ENCODE measurements at regions not wholly inside any gene's neighbourhood (a gene's known extent, or its start where the extent isn't known, plus 50 kb on each side); places are given as distances from the start of the nearest gene placed in this dataset.
"Not testable (repeated sequence)": the region's sequence is repeated elsewhere in the genome, so short reads cannot be mapped to it uniquely, and the experiment has no call there.

DNA sequence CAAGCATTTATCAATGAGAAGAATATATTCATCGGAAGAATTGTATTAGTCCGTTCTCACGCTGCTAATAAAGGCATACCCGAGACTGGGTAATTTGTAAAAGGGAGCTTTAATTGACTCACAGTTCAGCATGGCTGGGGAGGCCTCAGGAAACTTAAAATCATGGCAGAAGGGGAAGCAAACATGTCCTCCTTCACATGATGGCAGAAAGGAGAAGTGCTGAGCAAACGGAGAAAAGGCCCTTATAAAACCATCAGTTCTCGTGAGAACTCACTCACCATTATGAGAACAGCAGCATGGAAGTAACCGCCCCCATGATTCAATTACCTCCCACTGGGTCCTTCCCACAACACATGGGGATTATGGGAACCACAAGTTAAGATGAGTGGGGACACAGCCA lies 1688.2 kb downstream of the SPATA31A7 start:
- not testable (repeated sequence) for DNase-seq

DNA sequence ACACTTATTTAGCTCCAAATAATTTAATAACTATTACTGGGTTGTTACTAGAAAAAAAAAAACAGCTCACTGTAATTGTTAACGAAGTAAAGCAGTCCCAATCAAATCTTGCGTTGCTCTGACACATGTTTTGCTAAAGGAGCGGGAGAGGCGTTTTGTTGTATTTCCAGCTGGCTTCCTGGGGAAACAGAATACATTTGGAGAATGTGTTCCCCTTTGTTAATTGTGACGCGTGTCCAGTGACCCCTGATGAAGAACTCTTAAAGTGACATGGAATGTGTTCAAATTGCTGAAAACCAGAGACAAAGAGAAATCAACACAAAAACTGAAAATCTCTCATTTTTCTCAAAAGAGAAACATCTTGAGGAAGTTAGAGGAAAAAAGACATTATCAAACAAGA lies 1690.6 kb downstream of the SPATA31A7 start:
- DNase-seq = not testable (repeated sequence)

DNA sequence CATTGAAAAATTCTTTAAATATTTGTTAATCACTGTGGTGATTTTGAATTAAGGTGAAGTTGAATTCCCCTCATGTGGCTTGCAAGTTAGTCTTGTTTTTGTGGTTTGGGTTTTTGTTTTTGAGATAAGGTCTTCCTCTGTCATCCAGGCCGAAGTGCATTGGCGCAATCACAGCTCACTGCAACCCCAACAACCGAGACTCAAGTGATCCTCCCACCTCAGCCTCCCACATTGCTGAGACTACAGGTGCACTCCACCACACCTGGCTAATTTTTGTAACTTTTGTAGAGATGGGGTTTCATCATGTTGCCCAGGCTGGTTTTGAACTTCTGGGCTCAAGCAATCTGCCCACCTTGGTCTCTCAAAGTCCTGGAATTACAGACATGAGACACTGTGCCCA lies 1691.1 kb downstream of the SPATA31A7 start:
- not testable (repeated sequence) for DNase-seq

DNA sequence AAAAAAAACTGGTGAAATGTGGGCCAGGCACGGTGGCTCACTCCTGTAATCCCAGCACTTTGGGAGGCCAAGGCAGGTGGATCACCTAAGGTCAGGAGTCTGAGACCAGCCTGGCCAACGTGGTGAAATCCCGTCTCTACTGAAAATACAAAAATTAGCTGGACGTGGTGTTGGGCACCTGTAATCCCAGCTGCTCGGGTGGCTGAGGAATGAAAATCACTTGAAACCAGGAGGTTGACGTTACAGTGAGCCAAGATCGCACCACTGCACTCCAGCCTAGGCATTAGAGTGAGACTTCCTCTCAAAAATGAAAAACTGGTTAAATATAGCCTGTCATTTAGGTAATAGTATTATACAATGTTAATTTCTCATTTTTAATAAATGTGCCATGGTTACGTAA lies 1692.0 kb downstream of the SPATA31A7 start:
- DNase-seq = not testable (repeated sequence)

DNA sequence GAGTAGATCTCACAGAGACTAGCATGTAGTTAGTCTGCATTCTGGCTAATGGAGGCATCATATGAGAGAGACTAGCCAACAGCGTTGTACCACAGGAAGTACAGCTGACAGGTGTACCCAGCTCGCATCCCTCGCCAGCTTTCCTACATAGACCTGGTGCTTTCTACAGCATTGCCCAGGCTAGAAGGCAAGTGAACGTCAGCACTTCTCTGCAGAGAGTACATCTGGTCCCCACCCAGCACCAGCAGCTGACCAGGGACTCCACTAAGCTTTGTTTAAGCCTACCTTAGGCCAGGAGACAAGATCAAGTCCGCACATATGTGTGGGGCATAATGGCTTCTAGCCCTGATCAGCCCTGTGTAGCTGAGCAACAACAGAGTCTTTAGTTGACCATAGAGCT lies 1692.9 kb downstream of the SPATA31A7 start:
- not testable (repeated sequence) for DNase-seq

DNA sequence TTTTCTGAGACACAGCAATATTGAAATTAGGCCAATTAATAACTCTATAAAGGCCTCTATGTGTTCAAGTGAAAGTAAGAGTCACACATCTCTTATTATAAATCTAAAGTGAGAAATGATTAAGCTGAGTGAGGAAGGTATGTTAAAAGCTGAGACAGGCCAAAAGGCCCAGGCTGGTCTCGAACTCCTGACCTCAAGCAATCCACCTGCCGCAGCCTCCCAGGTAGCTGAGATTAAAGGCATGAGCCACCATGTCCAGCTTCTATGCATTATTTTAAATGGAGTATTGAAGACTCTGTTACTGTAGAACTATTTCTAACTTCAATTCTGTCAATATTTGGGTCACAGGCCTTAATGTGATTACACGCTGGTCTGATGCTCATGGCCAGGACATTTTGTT lies 1706.9 kb downstream of the SPATA31A7 start:
- DNase-seq = not testable (repeated sequence)

DNA sequence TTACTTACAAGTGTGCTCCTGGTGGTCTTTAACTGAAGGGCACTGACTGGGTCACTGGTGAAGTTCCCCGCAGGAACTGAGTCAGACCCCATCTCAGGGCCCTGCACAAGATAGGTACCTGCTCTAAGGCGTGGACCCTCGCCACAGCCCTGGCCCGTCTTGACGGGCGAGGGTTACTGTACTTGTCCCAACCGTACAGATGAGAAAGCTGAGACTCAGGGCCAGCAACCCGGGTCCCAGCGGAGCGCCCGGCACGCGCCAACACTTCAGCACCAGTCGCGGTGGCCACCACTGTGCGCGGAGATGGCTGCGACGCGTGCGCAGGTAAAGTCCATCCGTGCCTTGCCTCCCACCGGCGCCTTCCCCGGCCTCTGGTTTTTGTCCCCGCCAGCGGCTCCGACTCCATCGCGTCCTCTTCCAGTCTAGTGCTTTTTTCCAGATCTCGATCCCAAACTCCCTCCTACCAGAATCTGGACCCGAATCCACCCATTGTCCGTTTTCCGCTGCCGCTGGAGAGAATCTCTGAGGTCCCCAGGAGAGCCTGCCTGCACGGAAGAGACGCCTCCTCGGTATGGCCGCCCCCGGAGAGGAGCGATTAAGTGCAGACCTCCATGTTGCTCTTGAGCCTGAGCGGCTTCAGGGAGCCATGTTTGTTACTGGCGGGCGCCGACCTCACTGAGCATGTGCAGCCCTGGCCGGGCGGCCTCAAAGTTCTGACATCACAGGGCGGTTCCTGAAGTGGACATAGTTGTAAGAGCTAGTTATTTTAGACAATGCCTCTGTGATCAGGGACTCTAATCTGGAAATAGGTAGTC lies 1707.8 kb downstream of the SPATA31A7 start:
- DNase-seq = peak; percentile 60

DNA sequence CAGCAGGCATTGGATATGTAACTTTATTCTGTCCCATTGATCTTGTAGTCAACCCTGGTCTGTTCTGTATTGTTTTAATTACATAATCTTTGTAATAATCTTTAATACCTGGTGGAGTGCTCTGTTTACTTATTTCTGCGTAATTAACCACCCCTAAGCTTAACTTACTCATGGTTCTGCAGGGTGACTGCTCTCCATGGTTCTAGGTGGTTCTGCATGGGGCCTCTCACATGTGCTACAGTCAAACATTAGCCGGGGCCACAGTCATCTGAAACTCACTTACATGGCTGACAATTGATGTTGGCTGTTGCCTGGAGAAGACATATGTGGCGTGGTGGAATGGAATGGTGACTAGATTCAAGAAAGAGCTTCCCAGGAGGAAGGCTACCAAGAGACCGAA lies 1709.8 kb downstream of the SPATA31A7 start:
- not testable (repeated sequence) for DNase-seq

DNA sequence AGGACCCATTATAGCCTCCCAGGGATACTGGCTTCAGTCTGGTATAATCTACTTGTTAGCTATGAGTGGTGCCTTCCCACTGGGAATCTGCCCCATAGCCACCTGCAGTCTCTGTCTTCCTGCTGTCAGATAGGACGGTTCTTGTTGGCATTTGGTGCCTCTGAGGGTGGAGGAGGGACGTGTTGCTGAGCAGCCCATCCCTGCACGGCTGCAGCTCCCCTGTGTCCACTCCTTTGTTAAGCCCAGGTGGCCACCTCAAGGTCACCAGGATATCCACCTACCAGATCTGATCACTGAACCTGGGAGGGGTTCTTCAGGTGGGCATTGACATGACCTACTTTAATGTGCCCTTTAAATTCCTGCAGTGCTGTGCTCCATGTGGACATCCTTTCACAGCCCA lies 1714.2 kb downstream of the SPATA31A7 start:
- DNase-seq = not testable (repeated sequence)

DNA sequence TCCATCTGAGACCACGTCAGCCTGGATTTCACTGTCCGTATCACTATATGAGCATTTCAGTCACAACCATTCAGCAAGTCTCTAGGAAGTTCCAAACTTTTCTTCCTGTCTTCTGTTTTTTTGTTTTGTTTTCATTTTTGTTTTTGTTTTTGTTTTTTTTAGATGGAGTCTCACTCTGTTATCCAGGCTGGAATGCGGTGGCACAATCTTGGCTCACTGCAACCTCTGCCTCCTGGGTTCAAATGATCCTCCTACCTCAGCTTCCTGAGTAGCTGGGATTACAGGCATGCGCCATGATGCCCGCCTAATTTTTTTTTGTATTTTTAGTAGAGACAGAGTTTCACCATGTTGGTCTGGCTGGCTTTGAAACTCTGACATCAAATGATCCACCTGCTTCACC lies 1715.9 kb downstream of the SPATA31A7 start:
- not testable (repeated sequence) for DNase-seq

DNA sequence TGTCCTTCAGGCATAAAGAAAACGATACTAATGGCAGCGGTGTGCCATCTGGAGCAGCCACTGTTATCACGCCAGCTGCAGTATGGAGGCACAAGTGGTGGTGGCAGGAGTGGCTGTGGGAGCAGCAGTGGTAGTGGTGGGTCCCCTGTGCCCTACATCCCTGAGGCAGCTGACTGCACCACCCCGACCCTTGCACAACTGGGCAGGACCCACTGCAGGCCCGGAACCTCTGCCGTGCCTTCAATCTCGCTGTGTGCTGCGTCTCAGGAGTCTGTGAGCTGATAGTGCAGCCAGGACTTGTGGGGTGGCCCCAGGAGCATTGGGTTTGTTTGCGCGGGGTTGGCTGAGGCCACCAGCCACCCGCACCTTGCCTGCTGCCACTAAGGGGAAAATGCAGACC lies 1718.0 kb downstream of the SPATA31A7 start:
- DNase-seq = not testable (repeated sequence)

DNA sequence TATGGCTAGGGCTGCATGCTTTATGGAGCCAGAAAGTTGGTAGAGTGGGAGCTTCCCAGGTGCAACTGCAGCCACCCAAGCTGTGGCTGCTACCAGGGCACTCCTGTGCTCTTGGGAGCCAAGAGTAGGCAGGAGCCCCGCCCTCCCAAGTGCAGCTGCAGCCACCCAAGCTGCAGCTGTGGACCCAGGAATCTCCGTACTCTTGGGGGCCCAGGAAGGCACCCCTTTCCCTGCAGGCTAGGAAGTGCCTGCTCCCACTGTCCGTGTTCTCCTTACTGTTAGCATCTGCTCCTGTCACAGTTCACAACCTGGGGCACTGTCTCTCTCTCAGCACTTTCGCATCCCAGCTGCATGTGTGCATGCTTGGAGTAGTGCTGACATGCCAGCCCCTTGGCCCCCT lies 1718.4 kb downstream of the SPATA31A7 start:
- not testable (repeated sequence) for DNase-seq

DNA sequence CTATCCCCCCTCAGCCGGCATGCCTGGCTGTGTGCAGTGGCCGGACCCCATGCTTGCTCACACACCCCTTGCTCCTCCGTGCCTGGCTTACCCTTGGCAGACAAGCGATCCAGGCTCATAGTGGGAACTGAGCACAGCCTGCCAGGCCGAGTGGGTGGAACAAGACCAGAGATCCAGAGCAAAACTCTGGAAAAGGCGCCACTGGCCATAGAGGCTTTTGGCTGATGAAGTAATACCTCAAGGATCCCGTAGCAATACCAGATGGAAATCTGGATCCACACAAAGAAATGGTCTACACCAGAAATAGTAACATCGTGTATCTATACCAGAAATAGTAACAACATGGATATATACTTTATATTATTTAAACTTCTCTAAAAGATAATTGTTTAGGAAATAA lies 1719.6 kb downstream of the SPATA31A7 start:
- not testable (repeated sequence) for DNase-seq

DNA sequence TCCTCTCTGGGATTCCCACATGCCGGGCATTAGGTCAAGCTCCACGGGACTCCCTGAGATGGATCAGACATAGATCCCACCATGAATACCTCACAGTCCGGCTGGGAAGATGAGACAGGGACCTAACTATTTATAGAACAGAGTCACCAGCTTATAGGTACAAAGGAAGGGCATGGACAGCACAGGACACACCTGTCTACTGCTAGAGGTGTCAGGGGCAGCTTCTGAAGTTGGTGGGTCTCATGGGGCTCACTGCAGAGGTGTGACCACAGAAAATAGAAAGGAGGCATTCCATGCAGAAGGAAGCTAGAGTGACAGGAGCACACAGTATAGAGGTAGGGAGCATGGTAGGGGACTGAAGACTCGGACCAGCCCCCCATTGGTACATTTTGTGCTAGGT lies 1722.4 kb downstream of the SPATA31A7 start:
- DNase-seq = not testable (repeated sequence)

DNA sequence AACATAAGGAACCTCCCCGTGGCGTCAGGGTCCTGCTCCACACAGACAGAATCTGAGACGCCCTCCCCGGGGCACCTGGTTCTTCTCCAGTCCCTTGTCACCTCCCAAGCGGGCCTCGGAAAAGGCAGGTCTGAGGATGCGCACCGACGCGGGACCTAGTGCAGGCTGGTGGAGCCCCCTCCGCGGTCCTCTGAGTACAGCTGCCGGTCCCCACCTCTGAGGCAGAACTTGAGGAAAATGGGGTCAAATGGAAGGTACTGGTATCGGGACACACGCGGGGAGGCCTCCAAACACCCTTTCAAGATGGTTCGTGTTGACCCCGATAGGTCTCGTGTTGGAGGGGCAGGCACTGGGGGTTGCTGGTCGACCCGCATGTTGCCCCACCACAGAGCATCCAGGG lies 1725.3 kb downstream of the SPATA31A7 start:
- DNase-seq = not testable (repeated sequence)

DNA sequence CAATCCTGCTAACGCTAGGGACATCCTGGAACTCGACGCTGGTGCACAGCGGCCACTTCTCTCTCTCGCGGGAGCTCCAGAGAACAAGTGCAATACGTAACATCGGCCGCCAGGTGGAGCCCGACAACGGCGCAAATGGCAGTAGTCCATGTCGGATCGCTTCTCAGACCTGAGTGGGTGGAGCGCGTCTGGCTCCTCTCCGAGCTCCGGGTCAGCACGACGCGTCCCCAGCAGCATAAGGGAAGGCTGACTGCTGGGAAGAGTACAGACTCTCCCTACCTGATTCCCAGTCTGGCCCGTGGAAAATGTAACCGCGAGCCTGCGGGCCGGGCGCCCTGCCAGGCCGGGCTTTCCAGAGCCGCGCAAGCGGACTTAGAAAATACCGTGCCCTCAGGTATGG lies 1725.8 kb downstream of the SPATA31A7 start:
- not testable (repeated sequence) for DNase-seq

DNA sequence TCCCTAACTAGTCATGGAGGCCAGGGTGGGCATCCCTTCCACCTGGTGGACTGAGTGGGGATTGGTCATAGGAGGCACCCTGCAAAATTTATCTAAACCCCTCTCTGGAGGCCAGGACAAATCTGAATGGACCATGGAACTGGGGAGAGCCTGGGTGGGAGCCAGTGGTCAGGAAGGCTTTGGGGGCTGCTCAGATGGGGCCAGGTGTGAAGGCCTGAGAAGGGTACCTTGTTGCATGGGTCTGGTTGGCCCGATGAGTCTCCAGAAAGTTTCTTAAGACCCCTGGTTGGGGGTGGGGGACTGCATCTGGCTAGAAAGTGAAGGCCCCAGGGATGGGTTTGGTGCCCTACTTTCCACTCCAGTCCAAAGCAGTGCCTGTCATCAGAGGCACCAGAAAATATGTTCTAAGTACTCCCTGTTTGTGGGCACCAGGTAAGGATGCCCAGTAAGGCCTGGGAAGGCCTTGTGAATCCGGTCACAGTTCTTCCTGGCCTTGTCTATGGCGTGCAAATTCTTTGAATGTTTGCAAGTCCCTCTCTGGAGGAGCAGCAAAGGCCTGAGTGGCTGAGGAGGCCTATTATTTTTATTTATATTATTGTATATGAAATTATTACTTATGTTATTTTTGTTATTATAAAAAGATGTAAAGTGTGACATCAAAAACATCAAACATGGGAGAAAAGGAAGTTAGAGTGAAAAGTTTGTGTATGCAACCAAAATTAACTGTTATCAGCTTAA lies 1729.0 kb downstream of the SPATA31A7 start:
- DNase-seq = not testable (repeated sequence)

DNA sequence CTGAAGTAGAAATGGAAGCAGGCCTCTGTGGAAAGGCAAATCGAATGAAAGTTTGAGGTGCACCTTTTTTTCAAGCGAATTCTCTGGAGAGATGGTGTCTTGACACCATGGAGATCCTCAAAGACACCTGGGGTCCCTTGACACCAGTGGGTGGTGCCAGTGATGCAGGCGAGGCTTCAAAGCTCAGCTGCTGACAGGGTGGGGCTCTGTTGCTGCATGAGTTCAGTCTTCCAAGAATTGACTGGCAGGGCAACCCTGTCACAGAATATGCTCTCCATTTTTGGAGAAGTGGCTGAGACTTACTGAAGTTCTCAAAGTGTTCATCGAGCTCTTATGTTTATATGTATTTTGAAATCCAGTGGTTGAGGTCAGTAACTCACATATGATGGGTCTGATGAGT lies 1741.6 kb downstream of the SPATA31A7 start:
- not testable (repeated sequence) for DNase-seq

DNA sequence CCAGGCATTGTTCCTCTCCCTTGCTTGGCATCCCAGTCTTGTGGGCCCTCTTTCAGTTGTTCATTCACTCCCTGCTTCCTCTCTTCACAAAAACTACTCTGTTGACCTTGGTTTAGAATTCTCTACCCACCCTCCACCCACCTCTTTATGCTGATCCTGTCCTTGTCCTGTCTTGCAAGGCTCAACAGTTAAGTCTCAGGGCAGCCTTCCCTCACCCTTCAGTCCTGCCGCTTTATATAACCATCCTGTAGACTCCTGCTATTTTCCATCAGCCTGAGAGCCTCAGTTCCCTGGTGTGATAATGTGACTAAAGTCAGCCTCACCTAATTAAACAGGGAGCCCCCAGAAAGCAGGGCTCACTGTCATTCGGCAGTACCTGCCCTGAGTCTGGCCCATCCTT lies 1763.0 kb downstream of the SPATA31A7 start:
- not testable (repeated sequence) for DNase-seq

Measured in central memory CD4-positive, alpha-beta T cell (primary cell).